ENCODE measurements at regions not wholly inside any gene's neighbourhood (a gene's known extent, or its start where the extent isn't known, plus 50 kb on each side); places are given as distances from the start of the nearest gene placed in this dataset.
"Not testable (repeated sequence)": the region's sequence is repeated elsewhere in the genome, so short reads cannot be mapped to it uniquely, and the experiment has no call there.

DNA sequence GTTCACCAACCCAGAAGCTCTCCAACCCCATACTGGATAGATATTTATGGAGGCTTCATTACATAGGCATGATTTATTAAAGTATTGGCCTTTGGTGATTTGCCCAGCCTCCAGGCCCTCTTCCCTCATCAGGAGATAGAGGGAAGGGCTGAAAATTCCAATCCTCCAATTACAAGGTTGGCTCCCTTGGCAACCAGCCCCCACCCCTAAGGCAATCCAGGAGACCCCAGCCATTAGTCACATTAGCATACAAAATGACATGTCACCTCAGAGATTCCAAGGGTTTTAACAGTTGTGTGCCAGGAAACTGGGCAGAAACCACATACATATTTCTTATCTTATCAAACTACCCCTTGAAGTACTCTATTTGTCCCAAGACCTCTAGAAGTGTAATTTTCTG lies 210.0 kb downstream of the HINT1 start:
- no peak for DNase-seq (ENCODE audit: low read depth, low spot score)

DNA sequence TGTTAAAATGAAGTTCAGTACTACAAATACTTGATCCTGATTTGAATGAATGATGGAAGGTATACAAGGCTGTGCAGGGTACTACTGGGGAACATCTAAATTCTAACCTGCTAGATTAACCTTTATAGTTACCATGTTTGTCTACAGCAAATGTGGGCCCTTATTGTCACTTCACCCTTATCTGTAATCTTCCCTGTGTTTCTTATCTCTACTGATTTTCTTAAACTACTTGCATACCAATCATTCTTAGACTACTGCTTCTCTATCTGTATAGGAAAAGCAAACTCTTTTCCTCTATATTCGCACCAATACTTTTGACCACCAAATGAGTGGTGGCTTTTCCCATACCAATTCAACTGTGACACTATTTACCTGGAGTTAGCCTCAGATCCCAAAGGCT lies 210.7 kb downstream of the HINT1 start:
- DNase-seq (ENCODE audit: low read depth, low spot score), result no peak

DNA sequence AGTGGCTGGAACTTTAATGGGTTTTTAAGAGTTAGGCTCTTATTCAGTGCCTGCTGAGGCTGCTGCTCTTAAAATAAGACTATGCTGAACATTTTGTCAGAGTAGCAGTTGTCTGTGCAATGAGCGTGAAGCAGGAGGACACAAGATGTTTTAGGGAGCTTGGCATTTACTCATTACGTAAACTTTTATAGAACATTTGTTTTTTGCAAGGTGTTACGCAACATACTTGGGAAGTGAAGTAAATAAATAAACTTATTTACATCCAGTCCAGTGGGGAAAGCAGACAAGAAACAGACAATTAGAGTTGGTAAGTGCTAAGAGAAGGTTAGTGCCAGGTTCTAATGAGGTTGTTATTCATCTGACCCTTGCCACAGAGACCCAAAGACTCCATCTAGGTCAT lies 226.0 kb downstream of the HINT1 start:
- DNase-seq (ENCODE audit: low read depth, low spot score), result no peak

DNA sequence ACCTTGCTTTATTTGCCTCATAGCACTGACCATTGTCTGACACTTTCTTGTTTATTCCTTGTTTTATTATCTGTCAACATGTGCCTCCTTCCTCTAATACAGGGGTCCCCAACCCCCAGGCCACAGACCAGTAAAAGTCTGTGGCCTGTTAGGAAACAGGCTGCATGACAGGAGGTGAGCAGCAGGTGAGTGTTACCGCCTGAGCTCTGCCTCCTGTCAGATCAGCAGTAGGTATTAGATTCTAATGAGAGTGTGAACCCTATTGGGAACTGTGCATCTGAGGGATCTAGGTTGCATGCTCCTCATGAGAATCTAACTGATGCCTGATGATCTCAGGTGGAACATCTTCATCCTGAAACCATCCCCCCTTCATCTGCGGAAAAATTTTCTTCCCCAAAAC lies 228.0 kb downstream of the HINT1 start:
- DNase-seq (ENCODE audit: low read depth, low spot score), result no peak

DNA sequence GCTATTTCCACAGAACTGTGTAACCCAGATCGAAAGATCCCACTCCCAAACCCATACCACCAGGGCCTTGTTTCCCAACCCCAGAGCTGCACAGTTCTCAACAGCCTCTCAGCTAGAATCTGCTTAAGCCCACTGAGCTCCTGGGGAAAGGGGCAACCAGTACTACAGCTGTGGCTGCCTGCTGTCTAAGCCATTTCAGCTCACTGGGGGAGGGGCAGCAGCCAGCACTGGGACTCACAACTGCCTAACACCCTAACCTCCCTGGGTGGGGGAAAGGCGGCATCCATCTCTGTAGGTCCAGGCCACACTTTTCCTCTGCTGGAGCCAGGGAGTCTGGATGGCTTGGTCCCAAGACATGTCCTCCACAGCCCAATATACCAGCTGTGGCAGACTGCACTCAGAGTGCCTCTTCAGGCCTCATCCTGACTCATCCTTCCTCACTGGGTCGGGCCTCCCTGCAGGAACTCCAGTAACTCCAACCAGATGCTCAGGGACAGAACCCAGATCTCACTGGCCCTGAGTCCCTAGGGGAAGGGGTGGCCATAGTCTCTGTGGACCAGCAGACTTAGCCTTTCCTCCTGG lies 241.4 kb downstream of the HINT1 start:
- no peak for DNase-seq (ENCODE audit: low read depth, low spot score)

DNA sequence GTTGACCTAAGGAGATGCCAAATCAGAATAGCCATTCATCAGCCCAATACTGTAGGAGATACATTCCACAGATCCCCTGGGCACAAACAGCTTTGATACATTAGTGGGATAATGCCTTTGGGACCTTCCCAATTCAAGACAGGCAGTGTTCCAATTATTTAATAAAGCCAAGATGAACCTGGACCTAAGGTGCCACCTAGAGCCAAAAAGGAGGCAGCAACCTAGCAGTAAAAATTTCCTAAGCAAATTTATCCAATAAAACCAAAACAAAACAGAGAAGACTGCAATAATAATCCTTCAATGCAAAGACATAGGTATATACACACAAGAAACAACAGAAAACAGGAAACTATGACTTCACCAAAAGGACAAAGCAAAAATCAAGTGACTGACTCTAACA lies 253.0 kb downstream of the HINT1 start:
- DNase-seq (ENCODE audit: low read depth, low spot score), result no peak

DNA sequence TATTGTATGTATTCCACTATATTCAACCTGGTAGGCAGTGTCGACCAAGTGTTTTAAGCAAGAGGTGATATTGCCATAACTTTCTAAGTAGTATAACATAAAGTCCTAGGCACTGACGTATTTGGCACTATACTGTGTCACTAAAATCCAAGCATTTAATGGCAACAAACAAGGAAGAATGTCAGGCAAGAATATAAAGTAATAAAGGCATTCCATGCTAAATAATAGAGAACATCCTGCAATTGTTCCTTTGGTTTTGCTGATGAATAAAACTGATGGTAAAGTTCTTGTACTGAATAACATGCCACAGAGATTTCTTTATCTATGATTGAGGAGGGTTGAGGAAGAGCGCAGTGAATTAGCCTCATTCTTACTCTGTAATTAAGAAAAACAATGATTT lies 256.9 kb downstream of the HINT1 start:
- no peak for DNase-seq (ENCODE audit: low read depth, low spot score)

DNA sequence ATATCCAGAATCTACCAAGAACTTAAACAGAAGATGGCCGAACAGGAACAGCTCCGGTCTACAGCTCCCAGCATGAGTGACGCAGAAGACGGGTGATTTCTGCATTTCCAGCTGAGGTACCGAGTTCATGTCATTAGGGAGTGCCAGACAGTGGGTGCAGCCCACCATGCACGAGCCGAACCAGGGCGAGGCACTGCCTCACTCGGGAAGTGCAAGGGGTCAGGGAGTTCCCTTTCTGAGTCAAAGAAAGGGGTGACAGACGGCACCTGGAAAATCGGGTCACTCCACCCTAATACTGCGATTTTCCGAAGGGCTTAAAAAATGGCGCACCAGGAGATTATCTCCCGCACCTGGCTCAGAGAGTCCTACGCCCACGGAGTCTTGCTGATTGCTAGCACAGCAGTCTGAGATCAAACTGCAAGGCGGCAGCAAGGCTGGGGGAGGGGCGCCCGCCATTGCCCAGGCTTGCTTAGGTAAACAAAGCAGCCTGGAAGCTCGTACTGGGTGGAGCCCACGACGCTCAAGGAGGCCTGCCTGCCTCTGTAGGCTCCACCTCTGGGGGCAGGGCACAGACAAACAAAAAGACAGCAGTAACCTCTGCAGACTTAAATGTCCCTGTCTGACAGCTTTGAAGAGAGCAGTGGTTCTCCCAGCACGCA lies 267.4 kb downstream of the HINT1 start:
- not testable (repeated sequence) for DNase-seq (ENCODE audit: low read depth, low spot score)

DNA sequence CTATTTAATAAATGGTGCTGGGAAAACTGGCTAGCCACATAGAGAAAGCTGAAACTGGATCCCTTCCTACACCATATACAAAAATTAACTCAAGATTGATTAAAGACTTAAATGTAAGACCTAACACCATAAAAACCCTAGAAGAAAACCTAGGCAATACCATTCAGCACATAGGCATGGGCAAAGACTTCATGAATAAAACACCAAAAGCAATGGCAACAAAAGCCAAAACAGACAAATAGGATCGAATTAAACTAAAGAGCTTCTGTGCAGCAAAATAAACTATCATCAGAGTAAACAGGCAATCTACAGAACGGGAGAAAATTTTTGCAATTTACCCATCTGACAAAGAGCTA lies 267.9 kb downstream of the HINT1 start:
- not testable (repeated sequence) for DNase-seq (ENCODE audit: low read depth, low spot score)

DNA sequence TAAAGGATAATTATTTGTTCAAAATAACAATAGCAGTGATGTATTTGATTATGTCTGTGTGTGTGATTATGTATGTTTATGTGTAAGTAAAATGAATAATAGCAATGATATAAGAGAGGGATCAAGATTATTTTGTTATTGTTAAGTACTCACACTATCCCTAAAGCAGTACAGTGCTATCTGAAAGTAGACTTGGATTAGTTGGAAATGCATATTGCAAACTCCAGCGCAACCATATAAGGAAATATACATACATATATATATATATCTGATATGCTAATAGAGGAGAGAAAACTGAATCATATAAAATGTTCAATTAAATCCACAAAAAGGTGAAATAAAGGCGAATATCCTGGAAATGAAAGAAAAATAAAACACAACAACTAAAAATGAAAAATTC lies 268.4 kb downstream of the HINT1 start:
- DNase-seq (ENCODE audit: low read depth, low spot score), result no peak

DNA sequence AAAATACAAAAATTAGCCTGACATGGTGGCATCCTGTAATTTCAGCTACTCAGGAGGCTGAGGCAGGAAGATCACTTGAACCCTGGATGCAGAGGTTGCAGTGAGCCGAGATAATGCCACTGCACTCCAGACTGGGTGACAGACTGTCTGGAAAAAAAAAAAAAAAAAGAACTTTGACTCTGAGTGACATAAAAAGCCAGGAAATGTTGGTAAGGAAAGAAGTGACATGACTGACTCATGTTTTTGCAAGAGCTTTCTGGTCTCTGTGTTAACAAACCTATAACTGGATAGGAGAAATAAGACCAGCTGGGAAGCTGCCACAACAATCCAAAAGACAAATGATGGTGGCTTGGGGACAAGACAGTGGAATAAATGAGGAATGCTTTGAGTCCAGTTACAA lies 272.1 kb downstream of the HINT1 start:
- no peak for DNase-seq (ENCODE audit: low read depth, low spot score)

DNA sequence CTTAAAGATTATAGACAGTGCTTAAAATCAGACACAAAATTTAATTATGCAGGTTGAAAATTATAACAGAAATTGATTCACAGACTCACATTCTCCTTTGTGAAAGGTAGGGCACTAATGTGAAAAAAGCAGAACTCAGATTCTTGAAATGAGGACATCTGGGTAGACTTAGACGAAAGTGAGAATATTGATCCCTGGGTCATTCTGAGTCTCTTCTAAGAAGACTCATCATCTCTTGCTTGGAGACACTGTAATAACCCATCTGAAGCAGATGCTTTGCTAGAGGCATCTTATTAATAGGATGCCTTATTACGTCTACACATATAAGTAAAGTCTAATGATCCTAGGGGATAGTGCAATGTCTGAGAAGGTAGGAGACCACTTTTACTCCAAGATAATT lies 274.4 kb downstream of the HINT1 start:
- DNase-seq (ENCODE audit: low read depth, low spot score), result no peak

DNA sequence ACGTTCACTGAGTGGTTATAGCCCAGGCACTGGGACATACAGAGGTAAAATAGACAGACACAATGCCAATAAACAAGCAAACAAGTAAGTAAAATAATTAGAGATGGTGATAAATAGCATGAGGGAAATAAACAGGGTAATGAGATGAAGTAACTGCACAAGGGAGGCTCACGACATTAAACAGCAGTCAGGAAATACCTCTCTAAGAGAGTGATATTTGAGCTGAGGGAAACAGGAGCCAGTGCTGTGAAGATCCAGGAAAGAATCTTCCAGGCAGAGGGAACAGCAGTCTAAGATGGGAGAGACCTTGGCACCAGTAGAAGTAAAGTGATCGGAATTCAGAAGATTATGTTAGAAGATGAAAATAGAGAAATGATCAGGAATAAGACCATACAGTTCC lies 279.4 kb downstream of the HINT1 start:
- DNase-seq (ENCODE audit: low read depth, low spot score), result no peak

DNA sequence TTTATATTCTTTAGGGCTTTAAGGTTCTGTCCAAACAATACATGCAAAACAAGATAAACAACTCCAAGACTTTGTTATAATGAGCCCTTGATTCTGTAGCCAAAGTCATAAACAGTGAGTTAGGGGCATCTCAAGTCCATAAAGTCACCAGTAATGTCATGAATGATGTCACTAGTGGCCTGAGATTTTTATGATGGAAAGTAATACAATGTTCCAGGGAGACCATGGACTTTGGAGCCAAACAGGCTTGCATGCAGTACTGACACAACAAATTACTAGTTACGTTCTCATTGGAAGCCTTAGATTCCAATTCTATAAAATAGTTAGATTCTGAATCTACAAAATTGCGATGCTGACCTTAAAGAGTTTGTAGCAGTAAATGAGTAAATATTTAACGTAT lies 280.0 kb downstream of the HINT1 start:
- DNase-seq (ENCODE audit: low read depth, low spot score), result no peak

DNA sequence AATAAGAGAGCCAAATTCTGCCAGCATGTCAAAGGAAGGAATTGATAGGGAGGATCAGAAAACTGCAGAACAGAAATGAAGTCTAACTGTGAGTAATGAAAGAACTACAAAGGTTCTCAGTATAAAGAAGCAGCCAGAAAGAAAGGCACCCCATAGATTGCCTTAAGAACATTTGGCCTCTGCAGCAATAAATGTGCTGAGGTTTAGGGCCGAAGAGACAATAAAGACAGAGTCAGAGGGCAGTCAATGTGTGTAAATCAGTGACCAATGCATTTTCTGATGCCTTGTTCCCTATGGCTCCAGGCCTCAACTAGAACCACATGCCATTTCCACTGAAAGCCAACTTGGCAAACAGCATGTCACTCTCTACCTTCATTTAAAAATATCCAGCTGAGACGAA lies 281.0 kb downstream of the HINT1 start:
- DNase-seq (ENCODE audit: low read depth, low spot score), result no peak

DNA sequence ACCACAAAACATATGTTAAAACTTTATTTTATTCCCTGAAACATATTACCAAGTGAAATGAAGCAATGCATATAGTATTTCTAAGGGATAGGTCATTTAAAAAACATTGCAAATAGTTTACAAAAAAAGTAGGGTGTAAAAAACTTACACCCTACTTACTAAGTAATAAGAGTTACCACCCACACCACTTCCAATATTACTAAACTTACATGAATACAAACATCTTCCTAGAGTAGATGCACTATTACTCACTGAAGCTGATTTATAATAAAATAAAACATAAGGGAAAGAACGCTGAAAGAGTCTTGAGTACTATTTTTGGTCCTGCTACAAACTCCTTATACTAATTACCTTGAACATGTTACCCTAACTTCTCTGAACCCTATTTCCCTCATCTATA lies 289.4 kb downstream of the HINT1 start:
- DNase-seq (ENCODE audit: low read depth, low spot score), result no peak

DNA sequence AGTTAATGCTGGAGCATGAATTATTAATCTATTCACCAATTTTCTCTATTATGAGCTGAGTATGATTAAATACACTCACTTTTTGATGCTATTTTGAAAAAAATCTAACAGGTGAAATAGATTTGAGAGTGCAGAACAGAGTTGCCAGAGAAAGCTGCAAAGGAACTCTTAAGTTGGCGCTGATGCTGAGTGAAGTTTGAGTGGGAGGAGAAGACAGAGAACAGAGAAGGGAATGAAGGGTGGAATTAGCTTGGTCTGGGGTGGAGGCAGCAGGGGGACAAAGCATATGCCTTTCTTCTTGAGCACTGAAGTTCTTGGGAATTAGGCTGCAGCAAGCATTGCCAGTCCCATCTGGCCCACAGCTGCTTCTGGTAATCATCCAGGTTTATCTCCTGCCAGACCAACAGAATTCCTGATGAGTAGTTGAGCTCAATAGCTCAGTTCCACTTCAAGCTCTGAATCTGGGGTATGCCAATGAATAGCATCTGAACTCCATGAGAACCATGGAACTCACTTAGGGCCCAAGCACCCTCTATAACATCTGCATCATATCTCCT lies 290.1 kb downstream of the HINT1 start:
- no peak for DNase-seq (ENCODE audit: low read depth, low spot score)

DNA sequence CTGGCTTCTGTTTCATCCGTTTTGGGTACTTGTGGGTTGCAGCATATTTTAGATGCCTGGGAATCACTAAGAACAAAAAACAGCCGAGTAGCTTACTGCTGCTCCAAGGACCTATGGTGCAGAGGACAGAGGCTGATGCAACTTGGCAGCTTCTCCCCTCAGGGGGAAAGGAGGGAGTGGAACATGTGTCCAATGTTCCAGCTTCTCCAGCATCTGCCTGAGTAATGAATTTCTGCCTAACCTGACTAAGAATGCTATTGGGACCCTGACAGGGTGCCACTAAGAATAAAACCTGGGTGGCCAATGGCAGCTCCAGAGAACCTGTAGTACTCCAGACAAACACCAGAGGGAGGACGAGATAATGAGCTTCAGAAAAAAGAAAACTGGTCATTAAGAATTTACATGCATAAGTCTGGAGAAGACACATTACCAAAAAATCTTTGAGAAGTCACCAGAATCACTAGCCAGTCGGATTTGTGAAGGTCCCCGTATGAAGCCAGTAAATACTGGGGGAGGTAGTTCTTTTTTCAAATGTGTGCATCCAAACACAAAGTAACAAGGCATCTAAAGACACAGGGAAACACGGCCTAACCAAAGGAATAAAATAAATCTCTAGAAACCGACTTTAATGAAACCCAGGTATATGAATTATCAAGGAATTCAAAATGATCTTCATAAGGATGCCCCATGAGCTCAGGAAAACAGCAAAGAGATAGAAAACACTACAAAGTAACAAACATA lies 293.5 kb downstream of the HINT1 start:
- peak; percentile 5 for DNase-seq (ENCODE audit: low read depth, low spot score)

DNA sequence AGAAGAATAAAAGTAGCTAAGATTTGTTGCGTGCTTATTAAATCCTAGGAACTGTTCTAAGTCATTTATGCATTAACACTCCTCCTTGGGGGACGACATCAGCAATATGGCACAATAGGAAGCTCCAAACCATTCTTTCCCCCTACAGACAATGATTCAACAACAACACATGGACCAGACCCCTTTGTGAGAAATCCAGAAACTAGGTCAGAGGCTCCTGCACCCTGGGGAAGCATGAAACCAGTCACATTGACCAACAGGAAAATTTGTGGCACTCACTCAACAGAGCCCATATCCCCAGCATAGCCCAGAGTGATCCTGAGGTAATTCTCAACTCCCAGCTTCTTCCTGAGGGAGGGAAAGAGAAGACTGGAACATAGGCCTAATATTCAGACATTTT lies 294.4 kb downstream of the HINT1 start:
- no peak for DNase-seq (ENCODE audit: low read depth, low spot score)

DNA sequence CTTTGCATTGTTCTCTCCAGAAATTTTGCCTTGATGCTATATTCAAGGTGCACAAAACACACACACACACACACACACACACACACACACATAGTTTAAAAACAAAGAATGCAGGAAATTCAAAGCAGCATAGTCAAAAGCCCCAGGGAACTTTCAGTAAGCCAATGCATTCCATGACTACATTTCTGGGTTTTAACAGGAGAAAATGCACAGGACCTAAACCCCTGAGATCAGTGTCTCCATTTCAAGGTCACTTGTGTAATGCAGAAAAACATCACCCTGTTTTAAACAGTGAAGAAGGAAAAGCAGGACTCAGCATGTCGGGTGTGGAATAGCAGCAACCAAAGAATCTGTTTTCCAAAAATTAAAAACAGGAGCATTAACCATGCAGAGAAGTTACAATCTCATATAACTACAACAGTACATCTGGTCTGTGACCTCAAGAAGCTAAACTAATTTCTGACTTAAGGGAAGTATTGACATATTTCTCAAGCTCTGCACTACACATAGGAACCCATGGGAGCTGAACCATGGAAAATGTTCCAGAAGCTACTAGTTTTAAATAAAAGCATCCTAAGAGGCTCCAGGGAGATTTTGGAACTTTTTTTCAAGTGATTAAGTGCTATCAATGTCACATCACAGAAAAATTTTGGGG lies 296.7 kb downstream of the HINT1 start:
- DNase-seq (ENCODE audit: low read depth, low spot score), result no peak

DNA sequence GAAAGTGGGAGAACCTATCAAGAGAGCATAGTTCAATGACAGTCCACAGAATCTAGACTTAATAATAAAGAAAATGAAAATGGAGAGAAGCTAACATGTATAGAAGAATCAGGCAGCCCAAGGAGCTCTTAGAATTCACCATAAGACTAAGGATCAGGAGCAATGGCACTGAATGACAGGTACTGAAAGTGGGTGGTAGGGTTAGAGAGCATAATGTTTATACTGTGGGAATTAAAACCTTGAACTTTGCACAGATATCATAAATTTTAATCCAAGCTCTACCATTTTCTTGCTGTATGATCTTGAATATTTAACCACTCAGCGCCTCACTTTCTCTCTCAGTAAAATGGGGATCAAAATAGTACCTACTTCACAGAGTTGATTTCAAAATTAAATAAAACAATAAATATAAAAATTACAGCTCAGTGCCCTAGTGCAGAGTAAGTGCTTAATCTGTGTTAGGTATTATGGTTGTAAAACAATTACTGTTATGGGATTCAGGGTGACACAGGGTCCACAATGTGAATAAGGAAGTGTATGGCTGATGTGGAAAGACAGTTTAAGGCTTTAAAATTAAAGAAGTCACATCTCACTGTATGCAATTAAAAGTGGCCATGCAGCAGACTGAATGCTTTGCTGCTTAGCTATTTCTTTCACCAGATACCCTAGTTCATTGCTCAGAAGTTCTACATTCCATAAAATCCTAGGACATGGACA lies 319.8 kb downstream of the HINT1 start:
- DNase-seq (ENCODE audit: low read depth, low spot score), result no peak

All from activated CD4-positive, CD25-positive, alpha-beta regulatory T cell treated with anti-CD3 and anti-CD28 coated beads, Interleukin-2, amount 50 U/mL, for 16 hours (primary cell).